Muscle of leg (tissue), 3 donors: ENCODE measurements at regions not wholly inside any gene's neighbourhood (a gene's known extent, or its start where the extent isn't known, plus 50 kb on each side); places are given as distances from the start of the nearest gene placed in this dataset.

Experiments
- DNase-seq: peaks from one replicate; pipeline ENCODE4 v3.0.0; 2013
- H3K27ac ChIP-seq: one replicate; pipeline ENCODE4 v1.5.1; 2013; ENCODE audit warnings: mild to moderate bottlenecking, low read length, control low read depth
- H3K27me3 ChIP-seq: one replicate; pipeline ENCODE4 v1.6.1; 2013; ENCODE audit warnings: low read length; ENCODE audit not compliant: control insufficient read depth, insufficient read depth
- H3K36me3 ChIP-seq: one replicate; pipeline ENCODE4 v1.6.1; 2013; ENCODE audit warnings: low read length; ENCODE audit not compliant: control insufficient read depth, insufficient read depth
- H3K4me1 ChIP-seq: one replicate; pipeline ENCODE4 v1.6.1; 2013; ENCODE audit warnings: low read length; ENCODE audit not compliant: control insufficient read depth, insufficient read depth
- H3K4me3 ChIP-seq: one replicate; pipeline ENCODE4 v1.5.1; 2013; ENCODE audit warnings: low read length, control low read depth
- H3K9me3 ChIP-seq: replicated peaks from 2 replicates; pipeline ENCODE4 v1.6.1; 2013; ENCODE audit warnings: low read depth, low read length; ENCODE audit not compliant: control insufficient read depth
- WGBS: methylation state at CpG from one replicate; pipeline ENCODE4 v1.1.5; 2013; ENCODE audit warnings: missing lambda C conversion rate; ENCODE audit not compliant: insufficient coverage; 5-methylcytosine and 5-hydroxymethylcytosine counted together

DNA sequence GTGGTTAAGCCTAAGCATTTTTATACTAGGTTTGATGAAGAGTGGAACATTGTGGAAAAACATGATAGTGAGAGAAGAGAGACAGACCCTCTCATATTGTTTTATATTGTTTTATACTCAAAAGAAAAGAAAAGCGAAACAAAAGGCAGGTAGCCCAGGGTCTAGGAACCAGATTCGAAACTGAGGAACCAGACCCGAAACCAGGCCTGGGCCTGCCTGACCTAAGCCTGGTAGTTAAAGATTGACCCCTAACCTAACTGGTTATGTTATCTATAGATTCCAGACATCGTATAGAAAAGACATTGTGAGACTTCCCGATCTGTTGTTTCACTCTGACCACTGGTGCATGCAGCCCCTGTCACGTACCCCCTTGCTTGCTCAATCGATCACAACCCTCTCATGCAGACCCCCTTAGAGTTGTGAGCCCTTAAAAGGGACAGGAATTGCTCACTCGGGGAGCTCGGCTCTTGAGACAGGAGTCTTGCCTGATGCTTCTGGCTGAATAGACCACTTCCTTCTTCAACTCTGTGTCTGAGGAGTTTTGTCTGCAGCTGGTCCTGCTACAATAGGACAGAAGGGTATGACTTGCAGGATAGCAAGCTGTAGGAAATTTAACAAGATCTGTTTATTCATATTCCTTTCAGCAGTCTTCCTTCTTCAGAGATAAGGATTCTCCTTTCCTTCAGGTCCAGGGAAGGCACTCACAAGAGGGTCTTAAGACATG is 147.1 kb upstream of the PLEKHA5 start:
- H3K4me1 ChIP-seq: no peaks in the 10 kb centered on the region
- WGBS: 92% methylated on average over 3 of the region's 9 CpGs
- peaks cover 6% of the 10 kb centered on the region for H3K9me3 ChIP-seq
- no peak overlapping the region for H3K27ac ChIP-seq
- no peak for DNase-seq
- no peaks in the 10 kb centered on the region for H3K36me3 ChIP-seq
- no peak overlapping the region for H3K4me3 ChIP-seq
- no peaks in the 10 kb centered on the region for H3K27me3 ChIP-seq

DNA sequence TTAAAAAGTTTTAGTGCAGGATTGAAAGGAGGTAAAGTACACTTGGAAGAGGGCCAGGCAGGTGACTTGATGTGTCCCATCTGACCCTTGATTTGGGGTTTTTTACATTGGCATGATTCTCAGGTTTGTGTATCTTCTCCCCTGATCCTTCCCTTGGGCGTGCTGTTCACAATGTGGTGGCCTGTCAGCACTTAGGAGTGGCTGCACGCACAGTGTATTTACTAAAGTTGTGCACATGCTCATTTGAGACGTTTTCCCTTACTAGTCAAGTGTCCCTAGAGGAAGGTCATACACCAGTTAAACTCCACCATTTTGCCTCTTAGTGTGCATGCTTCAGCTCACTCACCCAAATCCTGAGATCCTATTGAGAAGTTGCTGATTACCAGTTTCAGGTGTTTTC is 145.7 kb upstream of the PLEKHA5 start:
- H3K36me3 ChIP-seq: no peaks in the 10 kb centered on the region
- no peak overlapping the region for H3K27ac ChIP-seq
- no peaks in the 10 kb centered on the region for H3K27me3 ChIP-seq
- peaks cover 5% of the 10 kb centered on the region for H3K9me3 ChIP-seq
- no peak overlapping the region for H3K4me3 ChIP-seq
- no peaks in the 10 kb centered on the region for H3K4me1 ChIP-seq
- DNase-seq: no peak
- WGBS: 86% methylated on average over 1 of the region's 3 CpGs

DNA sequence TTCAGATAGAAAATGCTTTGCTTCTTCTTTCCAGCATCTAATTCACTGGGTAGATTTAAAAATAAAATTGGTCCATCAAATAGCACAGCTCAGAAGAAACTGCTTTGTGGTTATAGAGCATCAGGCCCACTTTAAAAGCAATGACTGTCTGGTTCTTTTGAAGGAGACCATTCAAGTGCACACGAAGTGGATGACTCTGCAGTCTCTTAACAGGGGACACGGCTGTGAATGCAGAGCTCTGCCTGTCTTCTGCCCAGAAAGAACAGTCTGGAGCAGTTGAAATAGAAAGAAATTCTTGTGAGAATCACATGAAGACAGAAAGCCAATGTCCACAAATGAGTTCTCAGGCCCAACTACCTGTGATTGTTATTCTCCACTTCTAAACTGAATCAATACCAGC is 138.7 kb upstream of the PLEKHA5 start:
- DNase-seq: no peak
- H3K27me3 ChIP-seq: no peaks in the 10 kb centered on the region

DNA sequence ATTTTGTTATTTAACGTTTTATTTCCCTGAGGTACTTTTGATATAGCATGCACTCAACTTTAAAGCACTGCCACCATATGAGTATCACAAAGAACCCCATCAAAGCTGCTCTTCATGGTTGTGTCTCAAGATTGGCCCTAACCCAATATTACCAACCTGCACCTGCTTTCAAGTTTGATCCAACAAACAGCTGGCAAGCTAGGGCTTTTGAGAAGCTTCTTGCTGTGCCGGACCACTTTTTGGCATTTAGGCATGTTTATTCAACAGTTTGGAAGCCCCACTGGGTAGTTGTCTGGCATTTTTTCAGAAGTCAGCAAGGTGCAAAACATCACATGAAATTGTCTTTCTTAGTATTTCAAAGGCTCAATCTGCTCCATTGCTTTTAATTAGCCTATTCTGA is 137.2 kb upstream of the PLEKHA5 start:
- 100% methylated on average over 1 of the region's 2 CpGs for WGBS
- Histone ChIP-seq H3K4me3 (no peak overlapping the region), H3K27ac (no peak overlapping the region), H3K4me1 (no peaks in the 10 kb centered on the region), H3K9me3 (no peaks in the 10 kb centered on the region), H3K36me3 (no peaks in the 10 kb centered on the region), H3K27me3 (no peaks in the 10 kb centered on the region)
- DNase-seq: peak; percentile 28

More for the DNA sequence above, 138.7 kb upstream of the PLEKHA5 start:
- H3K4me3 ChIP-seq: no peak overlapping the region
- 44% methylated on average over 2 of the region's 2 CpGs for WGBS
- no peaks in the 10 kb centered on the region for H3K9me3 ChIP-seq
- no peak overlapping the region for H3K27ac ChIP-seq
- H3K4me1 ChIP-seq: no peaks in the 10 kb centered on the region
- H3K36me3 ChIP-seq: no peaks in the 10 kb centered on the region

DNA sequence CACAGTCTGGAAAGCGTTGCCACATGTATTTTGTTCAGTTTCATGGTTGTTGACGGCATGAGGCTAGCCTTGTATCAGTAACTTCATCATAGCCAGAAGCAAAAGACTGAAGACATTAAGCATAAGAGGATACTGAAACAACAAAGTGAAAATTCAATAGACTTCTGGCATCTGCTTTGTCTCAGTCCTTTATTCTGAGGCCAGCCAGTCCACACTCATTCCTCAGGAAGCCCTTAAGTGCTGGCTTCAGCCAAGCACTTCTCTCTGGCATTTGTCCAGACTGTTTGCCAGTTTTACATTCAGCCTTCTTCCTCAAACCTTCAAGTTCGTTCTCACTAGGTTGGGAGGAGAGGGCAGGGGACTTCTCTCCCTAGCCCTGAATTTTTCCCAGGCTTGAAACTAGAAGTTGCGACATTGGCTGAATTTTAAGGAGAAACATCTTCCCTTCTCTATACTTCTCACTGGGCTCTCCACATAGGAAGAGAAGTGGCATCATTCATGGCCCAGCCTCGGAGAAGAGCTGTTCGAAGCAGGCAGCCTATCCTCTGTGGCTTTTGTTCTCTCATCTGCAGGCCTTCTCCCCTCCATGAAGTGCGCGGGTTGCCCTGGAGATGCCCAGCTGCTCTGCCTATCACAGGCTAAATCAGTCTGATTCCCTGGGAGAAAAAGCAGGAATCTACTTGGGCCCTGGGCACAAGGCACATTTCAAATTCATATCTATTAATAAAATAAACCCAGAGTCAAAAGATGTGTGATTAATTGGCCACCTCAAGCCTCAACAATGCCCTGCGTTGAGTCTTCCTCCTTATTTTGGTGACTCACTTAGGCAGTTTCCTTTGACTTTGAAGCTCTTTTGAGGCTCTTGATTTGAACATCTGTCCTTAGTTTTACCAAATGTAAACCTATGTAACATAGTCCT is 130.9 kb upstream of the PLEKHA5 start:
- H3K4me3 ChIP-seq: no peak overlapping the region
- H3K36me3 ChIP-seq: no peaks in the 10 kb centered on the region
- WGBS: 80% methylated on average over 4 of the region's 9 CpGs
- H3K9me3 ChIP-seq: no peaks in the 10 kb centered on the region
- peak; percentile 14 for DNase-seq
- no peak overlapping the region for H3K27ac ChIP-seq
- H3K27me3 ChIP-seq: no peaks in the 10 kb centered on the region
- H3K4me1 ChIP-seq: no peaks in the 10 kb centered on the region

DNA sequence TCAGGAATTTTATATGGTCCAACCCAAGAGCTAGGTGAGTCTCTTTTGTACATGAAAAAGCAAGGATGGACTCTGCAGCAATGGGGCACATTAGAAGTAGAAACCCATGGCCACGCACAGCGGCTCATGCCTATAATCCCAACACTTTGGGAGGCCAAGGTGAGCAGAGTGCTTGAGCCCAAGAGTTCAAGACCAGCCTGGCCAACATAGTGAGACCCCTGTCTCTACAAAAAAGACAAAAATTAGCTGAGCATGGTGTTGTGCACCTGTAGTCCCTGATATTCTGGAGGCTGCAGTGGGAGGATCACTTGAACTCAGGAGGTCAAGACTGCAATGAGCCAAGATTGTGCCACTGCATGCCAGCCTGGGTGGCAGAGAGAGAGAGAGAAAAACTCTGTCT is 128.7 kb upstream of the PLEKHA5 start:
- 93% methylated on average over 2 of the region's 2 CpGs for WGBS
- Histone ChIP-seq H3K9me3 (no peaks in the 10 kb centered on the region), H3K27me3 (peaks cover 3% of the 10 kb centered on the region), H3K4me3 (no peak overlapping the region), H3K36me3 (no peaks in the 10 kb centered on the region), H3K4me1 (no peaks in the 10 kb centered on the region), H3K27ac (no peak overlapping the region)
- no peak for DNase-seq

DNA sequence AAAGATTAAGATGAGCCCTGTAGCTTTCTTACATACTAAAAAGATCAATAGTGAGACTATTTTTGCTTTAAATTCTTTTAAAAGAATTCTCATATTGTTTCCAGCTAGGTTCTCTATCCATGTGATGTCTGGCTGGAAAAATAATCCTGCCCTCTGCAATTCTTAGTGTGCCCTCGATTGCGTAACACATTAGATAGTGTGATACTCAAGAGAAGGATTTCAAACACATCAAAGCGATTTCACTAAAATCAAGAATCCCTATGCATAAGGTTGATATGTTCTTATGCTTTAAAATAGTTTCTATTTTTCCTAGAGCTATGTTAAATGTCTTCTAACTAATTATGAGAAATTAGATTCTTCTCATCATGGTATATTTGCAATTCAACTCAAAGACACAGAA is 127.3 kb upstream of the PLEKHA5 start:
- WGBS: no CpG with 5 or more reads among the region's 3 CpGs
- H3K36me3 ChIP-seq: no peaks in the 10 kb centered on the region
- peaks cover 3% of the 10 kb centered on the region for H3K27me3 ChIP-seq
- no peaks in the 10 kb centered on the region for H3K9me3 ChIP-seq
- no peak for DNase-seq
- H3K4me1 ChIP-seq: no peaks in the 10 kb centered on the region
- H3K4me3 ChIP-seq: no peak overlapping the region
- no peak overlapping the region for H3K27ac ChIP-seq

DNA sequence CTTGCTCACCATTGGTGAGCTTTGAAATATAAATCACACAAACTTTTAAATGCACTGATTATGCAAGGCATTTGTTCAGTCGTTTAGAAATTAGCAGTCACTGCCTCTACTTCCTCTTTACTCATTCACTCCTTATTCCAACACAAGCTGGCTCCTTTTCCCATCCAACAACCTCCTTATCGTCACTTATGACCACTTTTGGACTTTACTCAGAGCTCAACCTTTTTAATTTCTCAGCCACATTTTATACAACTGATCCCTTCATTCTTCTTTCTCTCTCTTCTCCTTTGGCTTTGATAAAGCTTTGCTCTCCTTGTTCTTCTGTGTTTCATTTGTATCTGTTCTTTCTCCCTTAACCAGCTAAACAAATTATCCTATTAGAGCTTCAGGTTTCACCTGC is 126.4 kb upstream of the PLEKHA5 start:
- no peak for DNase-seq
- H3K36me3 ChIP-seq: no peaks in the 10 kb centered on the region
- no peaks in the 10 kb centered on the region for H3K4me1 ChIP-seq
- no peaks in the 10 kb centered on the region for H3K9me3 ChIP-seq
- peaks cover 3% of the 10 kb centered on the region for H3K27me3 ChIP-seq
- H3K27ac ChIP-seq: no peak overlapping the region
- H3K4me3 ChIP-seq: no peak overlapping the region
- 53% methylated on average over 2 of the region's 2 CpGs for WGBS

DNA sequence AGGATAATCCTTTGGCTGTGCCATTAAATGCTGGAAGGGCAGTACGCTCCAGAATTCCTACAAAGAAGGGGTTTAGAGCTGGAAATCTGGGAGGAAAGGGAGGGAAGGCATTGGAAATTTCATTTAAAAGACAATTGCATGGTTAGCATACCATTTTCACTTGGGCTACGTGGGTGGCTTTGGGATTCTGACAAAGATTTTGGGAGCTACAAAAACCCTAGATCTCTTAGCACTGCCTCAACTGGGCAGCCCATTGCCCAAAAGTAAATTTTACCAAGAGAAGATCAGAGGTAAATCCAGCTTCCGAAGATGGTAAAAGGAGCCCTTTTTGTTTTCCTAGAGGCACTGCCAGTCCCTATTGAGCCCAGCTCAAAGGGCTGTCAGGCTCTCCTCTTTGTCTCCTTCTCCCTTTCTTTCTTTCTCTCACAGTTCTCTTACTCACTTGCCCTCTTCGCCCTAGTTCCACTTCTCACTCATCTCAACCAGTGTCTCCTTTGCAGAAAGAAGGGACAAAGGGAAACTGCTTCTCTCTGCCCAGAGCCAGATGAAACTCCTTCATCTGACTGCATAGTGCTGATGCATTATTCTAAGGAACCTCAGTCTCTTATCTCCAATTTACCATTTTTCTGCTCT is 125.4 kb upstream of the PLEKHA5 start:
- Histone ChIP-seq H3K36me3 (no peaks in the 10 kb centered on the region), H3K9me3 (no peaks in the 10 kb centered on the region), H3K27ac (no peak overlapping the region), H3K4me1 (no peaks in the 10 kb centered on the region), H3K4me3 (no peak overlapping the region), H3K27me3 (peaks cover 3% of the 10 kb centered on the region)
- WGBS: 56% methylated on average over 3 of the region's 4 CpGs
- DNase-seq: no peak

DNA sequence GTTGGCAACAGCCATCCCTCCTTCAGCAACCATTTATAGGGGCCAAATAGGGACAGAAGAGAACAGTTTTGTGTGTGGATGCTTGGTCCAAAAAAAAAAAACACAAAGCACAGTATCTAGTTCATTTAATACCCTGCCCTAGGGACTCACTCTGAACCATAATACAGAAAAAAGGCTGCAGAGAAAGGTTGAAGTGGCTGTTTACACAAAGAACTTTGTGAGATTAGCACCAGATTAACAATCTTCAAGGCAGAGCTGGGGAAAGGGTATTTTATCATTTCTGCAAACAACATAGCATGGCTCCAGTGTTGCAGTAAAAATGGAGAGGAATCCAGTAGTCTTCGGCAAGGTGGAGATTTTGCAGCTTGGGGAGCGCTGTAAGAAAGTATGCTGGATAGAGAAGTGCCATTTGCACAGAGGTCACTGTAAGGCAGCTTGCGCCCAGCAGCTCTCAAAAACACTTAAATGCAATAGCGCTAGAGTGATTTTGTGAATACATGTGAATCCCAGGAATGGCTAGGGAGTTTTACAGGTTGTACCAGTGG is 124.2 kb upstream of the PLEKHA5 start:
- DNase-seq: no peak
- H3K27ac ChIP-seq: no peak overlapping the region
- no peaks in the 10 kb centered on the region for H3K4me1 ChIP-seq
- no peak overlapping the region for H3K4me3 ChIP-seq
- H3K36me3 ChIP-seq: no peaks in the 10 kb centered on the region
- H3K9me3 ChIP-seq: no peaks in the 10 kb centered on the region
- 90% methylated on average over 4 of the region's 4 CpGs for WGBS
- peaks cover 3% of the 10 kb centered on the region for H3K27me3 ChIP-seq
